Activated CD4-positive, alpha-beta T cell treated with anti-CD3 and anti-CD28 coated beads, Interleukin-2, amount 10 ng/mL, durations not matched to agents 24 days and 14 days (primary cell): ENCODE measurements at regions not wholly inside any gene's neighbourhood (a gene's known extent, or its start where the extent isn't known, plus 50 kb on each side); places are given as distances from the start of the nearest gene placed in this dataset.
"Not testable (repeated sequence)": the region's sequence is repeated elsewhere in the genome, so short reads cannot be mapped to it uniquely, and the experiment has no call there.

Experiments
- DNase-seq: peaks from one replicate; pipeline ENCODE4 v3.0.0; 2022
- H3K27ac Mint-ChIP-seq: one replicate; pipeline ENCODE4 v1.8.0; 2022; ENCODE audit warnings: mild to moderate bottlenecking, mixed read lengths
- H3K27me3 Mint-ChIP-seq: one replicate; pipeline ENCODE4 v1.8.0; 2022; ENCODE audit warnings: mixed read lengths
- H3K36me3 Mint-ChIP-seq: one replicate; pipeline ENCODE4 v1.8.0; 2022; ENCODE audit warnings: low read depth, mild to moderate bottlenecking, mixed read lengths
- H3K4me1 Mint-ChIP-seq: one replicate; pipeline ENCODE4 v1.8.0; 2021; ENCODE audit warnings: mixed read lengths
- H3K4me3 Mint-ChIP-seq: one replicate; pipeline ENCODE4 v1.8.0; 2022; ENCODE audit warnings: mild to moderate bottlenecking, moderate library complexity, mixed read lengths
- H3K9me3 Mint-ChIP-seq: one replicate; pipeline ENCODE4 v1.8.0; 2021; ENCODE audit warnings: mixed read lengths
- intact Hi-C: fragments of 100-400 bp; cut with micrococcal nuclease; formaldehyde crosslinking; loops from one replicate; pipeline ENCODE4 v1.15.1; 2023

DNA sequence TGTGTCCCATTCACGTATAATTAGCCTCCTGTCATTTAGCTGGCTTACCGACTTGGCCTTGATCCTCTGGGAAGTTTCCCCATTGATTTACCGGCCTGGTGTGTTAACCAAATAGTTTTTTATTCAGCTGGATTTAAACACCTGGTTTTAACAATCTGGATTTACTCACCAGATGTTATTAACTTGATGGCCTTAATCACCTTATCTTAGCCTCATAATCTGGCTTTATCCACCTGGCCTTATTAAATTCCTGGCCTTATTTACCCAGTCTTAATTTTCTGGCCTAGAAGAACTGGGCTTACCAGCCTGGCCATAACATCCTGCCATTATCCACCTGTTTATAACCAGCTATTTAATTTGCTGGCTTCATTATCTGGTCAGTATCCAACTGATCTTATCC is 89.9 kb downstream of the IL12A start:
- H3K4me3 Mint-ChIP-seq: no peak overlapping the region
- intact Hi-C loops: no loop called here

DNA sequence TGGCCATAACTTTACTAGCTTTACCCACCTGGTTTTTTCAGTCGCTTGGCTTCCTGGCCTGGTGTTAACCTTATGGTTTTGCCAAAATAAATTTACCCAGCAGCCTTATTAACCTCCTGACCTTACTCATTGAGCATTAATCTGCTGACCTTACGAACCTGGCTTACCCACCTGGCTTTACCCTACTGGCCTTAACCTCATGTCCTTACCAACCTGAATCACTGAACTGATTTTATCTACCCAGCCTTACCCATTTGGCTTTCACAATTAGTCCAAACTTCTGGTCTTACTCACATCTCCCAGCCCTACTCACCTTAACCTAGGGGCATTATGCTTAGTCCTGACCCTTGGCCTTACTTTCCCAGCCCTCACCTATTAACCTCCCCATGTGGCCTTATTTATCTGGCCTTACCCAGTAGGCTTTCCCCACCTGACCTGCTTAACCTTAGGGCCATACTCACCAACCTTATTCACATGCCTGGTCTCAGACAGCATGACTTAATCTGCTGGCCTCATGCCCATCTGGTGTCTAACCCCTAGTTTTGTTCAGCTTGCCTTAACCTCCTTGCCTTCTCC is 93.4 kb downstream of the IL12A start:
- Mint-ChIP-seq H3K27ac (no peak overlapping the region), H3K4me1 (no peaks in the 10 kb centered on the region), H3K9me3 (peaks cover 28% of the 10 kb centered on the region), H3K27me3 (no peaks in the 10 kb centered on the region), H3K4me3 (no peak overlapping the region), H3K36me3 (no peaks in the 10 kb centered on the region)
- intact Hi-C loops: no loop called here
- DNase-seq: no peak

More for the DNA sequence above, 89.9 kb downstream of the IL12A start:
- Mint-ChIP-seq H3K9me3 (peaks cover 12% of the 10 kb centered on the region), H3K27ac (no peak overlapping the region), H3K27me3 (no peaks in the 10 kb centered on the region), H3K36me3 (no peaks in the 10 kb centered on the region), H3K4me1 (no peaks in the 10 kb centered on the region)
- no peak for DNase-seq

DNA sequence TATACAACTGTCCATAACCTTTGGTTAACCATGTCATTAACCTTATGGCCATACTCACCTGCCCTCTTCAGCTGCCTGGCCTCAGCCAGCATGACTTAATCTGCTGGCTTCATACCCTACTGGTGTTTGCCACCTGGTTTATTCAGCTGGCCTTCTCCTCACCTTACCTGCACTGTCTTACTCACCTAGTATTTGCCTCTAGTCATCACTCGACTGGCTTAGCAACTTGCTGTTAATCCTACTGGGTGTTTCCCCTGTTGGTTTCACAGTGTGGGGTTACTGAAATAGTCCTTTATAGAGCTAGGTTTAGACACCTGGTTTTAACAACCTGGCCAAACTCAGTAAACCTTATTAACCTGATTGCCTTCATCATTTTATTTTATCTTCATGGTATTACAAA is 96.4 kb downstream of the IL12A start:
- Mint-ChIP-seq H3K36me3 (no peaks in the 10 kb centered on the region), H3K9me3 (peaks cover 41% of the 10 kb centered on the region), H3K4me3 (no peak overlapping the region), H3K27ac (no peak overlapping the region), H3K27me3 (no peaks in the 10 kb centered on the region), H3K4me1 (no peaks in the 10 kb centered on the region)
- DNase-seq: no peak
- intact Hi-C loops: no loop called here

DNA sequence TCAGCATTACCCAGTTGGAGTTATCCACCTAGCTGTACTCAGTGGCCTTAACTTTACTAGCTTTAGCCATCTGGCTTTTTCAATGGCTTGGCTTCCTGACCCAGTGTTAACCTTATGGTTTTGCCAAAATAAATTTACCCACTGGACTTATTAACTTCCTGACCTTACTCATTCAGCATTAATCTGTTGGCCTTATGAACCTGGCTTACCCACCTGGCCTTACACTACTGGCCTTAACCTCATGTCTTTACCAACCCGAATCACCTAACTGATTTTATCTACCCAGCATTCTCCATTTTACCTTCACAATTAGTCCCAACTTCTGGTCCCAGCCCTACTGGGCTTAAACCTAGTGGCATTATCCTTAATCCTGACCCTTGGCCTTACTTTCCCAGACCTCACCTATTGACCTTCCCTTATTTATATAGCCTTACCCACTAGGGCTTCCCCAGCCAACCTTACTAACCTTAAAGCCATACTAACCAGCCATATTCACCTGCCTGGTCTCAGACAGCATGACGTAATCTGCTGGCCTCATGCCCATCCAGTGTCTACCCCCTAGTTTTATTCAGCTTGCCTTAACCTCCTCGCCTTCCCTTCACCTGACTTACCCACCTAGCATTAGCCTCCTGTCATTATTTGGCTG is 100.0 kb downstream of the IL12A start:
- Mint-ChIP-seq H3K36me3 (no peaks in the 10 kb centered on the region), H3K4me1 (no peaks in the 10 kb centered on the region), H3K4me3 (no peak overlapping the region), H3K9me3 (peaks cover 29% of the 10 kb centered on the region), H3K27ac (no peak overlapping the region), H3K27me3 (no peaks in the 10 kb centered on the region)
- intact Hi-C loops: no loop called here
- no peak for DNase-seq

DNA sequence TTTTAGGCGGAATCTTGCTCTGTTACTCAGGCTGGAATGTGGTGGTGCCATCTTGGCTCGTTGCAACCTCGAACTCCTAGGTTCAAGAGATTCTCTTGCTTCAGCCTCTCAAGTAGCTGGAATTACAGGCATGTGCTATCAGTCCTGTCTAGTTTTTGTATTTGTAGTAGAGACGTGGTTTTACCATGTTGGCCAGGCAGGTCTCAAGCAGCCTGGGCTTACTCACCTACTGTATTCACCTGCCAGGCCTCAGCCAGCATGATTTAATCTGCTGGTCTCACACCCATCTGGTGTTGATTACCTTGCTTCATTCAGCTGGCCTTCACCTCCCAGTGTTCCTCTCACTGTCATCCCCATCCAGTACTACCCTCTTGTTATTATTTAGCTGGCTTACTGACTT is 102.0 kb downstream of the IL12A start:
- H3K4me1 Mint-ChIP-seq: no peaks in the 10 kb centered on the region
- no peak overlapping the region for H3K27ac Mint-ChIP-seq
- H3K9me3 Mint-ChIP-seq: peaks cover 24% of the 10 kb centered on the region
- H3K36me3 Mint-ChIP-seq: no peaks in the 10 kb centered on the region
- DNase-seq: no peak
- H3K27me3 Mint-ChIP-seq: no peaks in the 10 kb centered on the region
- intact Hi-C loops: no loop called here
- H3K4me3 Mint-ChIP-seq: no peak overlapping the region

DNA sequence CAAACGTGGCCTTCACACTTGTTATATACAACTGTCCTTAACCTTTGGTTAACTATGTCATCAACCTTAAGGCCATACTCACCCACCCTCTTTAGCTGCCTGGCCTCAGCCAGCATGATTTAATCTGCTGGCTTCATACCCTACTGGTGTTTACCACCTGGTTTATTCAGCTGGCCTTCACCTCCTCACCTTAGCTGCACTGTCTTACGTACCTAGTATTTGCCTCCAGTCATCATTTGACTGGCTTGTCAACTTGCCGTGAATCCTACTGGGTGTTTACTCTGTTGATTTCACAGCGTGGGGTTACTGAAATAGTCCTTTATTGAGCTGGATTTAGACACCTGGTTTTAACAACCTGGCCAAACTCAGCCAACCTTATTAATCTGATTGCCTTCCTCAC is 102.8 kb downstream of the IL12A start:
- no peak for DNase-seq
- intact Hi-C loops: no loop called here
- Mint-ChIP-seq H3K27me3 (no peaks in the 10 kb centered on the region), H3K36me3 (no peaks in the 10 kb centered on the region), H3K27ac (no peak overlapping the region), H3K9me3 (peaks cover 17% of the 10 kb centered on the region), H3K4me3 (no peak overlapping the region), H3K4me1 (no peaks in the 10 kb centered on the region)

DNA sequence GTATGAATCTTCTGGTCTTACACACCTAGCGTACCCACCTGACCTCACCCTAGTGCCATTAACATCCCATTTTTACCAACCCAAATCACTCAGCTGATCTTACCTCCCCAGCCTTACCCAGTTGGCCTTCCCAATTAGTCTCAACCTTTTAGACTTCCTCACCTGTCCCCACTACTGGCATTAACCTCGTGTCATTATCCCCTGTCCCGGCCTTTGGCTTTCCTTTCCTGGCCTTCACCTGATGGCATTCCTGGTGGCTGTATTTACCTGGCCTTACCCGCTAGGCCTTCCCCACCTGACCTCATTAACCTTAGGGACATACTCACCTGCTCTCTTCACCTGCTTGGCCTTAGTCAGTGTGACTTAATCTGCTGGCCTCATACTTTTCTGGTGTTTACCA is 104.1 kb downstream of the IL12A start:
- no peak for DNase-seq
- Mint-ChIP-seq H3K4me1 (no peaks in the 10 kb centered on the region), H3K4me3 (no peak overlapping the region), H3K36me3 (no peaks in the 10 kb centered on the region), H3K9me3 (peaks cover 10% of the 10 kb centered on the region), H3K27me3 (no peaks in the 10 kb centered on the region), H3K27ac (no peak overlapping the region)
- intact Hi-C loops: no loop called here

DNA sequence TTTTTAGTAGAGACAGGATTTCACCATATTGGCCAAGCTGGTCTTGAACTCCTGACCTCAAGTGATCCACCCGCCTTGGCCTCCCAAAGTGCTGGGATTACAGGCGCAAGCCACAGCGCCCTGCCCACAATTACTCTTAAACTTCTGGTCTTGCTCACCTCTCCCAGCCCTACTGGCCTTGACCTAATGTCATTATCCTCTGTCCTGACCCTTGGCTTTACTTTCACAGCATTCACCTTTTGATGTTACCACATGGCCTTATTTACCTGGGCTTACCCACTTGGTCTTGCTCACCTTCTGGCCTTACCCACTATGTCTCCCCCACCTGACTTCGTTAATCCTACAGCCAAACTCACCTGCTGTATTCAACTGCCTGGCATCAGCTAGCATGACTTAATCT is 105.9 kb downstream of the IL12A start:
- Mint-ChIP-seq H3K27me3 (no peaks in the 10 kb centered on the region), H3K4me1 (no peaks in the 10 kb centered on the region), H3K27ac (no peak overlapping the region), H3K9me3 (no peaks in the 10 kb centered on the region), H3K4me3 (no peak overlapping the region), H3K36me3 (no peaks in the 10 kb centered on the region)
- DNase-seq: no peak
- intact Hi-C loops: no loop called here

DNA sequence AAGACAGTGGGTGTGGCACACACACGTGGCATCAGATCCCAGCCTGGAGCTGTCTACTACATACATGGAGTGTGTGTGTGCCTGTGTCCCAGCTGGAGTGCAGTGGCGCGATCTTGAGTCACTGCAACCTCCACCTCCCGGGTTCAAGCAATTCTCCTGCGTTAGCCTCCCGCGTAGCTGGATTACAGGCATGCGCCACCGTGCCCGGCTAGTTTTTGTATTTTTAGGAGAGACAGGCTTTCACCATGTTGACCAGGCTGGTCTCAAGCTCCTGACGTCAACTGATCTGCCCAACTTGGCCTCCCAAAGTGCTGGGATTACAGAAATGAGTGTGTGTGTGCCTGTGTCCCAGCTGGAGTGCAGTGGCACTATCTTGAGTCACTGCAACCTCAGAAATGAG is 108.8 kb downstream of the IL12A start:
- H3K27ac Mint-ChIP-seq: no peak overlapping the region
- no peaks in the 10 kb centered on the region for H3K9me3 Mint-ChIP-seq
- peaks cover 4% of the 10 kb centered on the region for H3K27me3 Mint-ChIP-seq
- H3K4me3 Mint-ChIP-seq: no peak overlapping the region
- no peaks in the 10 kb centered on the region for H3K36me3 Mint-ChIP-seq
- no peak for DNase-seq
- no peaks in the 10 kb centered on the region for H3K4me1 Mint-ChIP-seq
- intact Hi-C loops: no loop called here

DNA sequence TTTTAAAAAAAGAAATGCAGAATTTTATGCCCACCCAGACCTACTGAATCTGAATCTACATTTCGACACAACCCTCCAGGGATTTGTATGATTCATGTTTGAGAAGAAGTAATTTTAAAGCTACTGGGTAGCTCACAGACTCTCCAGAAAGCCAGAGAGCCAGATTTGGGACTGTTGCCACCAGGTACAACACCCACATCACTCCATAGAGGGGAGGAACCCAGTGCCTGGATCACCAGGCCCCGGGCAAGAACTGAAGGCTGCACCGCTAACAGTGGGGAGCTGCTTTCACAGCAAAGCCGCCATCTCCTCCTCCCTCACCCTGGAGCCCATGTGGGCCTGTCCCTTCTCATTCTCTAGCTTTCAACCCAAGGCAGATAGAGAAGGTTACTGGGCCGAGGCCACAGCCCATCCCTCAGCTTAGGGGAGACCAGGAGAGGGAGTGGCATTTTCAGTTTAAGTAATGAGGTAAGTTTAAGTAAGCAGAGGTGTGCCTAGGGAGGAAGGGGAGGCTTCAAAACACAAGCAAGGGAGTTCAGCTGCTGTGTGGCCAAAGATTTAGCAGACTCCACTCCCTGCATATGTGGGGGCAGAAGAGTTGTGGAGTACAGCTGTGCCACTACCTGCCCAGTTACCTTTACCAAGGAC is 109.8 kb downstream of the IL12A start:
- Mint-ChIP-seq H3K4me3 (no peak overlapping the region), H3K4me1 (no peaks in the 10 kb centered on the region), H3K36me3 (no peaks in the 10 kb centered on the region), H3K27me3 (peaks cover 4% of the 10 kb centered on the region), H3K27ac (no peak overlapping the region), H3K9me3 (no peaks in the 10 kb centered on the region)
- intact Hi-C loops: no loop called here
- no peak for DNase-seq

DNA sequence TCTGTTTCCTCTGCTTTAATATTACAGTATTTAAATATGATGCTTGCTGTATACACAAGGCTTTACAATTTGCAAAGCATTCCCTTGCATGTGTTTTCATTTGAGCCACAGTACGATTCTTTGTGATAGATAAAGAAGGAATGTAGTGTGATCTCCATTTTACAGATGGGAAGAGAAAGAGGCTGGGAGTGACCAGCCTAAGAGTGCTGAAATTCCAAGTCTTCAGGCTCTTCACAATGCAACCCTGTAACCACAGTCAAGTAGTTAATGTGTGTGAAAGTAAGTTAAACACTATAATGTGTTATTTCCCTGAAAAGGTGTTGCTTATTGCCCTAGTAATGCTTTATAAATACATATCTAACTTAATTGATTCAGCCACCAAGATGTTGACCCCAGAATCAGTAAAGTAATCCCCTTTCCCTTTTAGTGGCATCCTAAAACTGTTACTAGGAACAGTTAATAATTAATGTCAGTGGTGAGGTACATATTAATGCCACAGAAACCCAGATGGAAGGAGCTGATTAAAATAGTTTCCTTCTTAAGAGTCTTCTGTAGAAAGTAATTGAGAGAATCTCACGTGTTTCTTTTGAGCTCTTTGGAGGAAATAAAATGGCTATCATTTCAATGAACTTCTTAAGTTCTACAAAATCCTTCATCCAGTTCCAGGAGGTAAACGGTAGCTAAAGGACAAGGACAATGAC is 110.4 kb downstream of the IL12A start:
- Mint-ChIP-seq H3K9me3 (no peaks in the 10 kb centered on the region), H3K4me1 (no peaks in the 10 kb centered on the region), H3K27ac (no peak overlapping the region), H3K27me3 (peaks cover 4% of the 10 kb centered on the region), H3K4me3 (no peak overlapping the region), H3K36me3 (no peaks in the 10 kb centered on the region)
- no peak for DNase-seq
- intact Hi-C loops: no loop called here

DNA sequence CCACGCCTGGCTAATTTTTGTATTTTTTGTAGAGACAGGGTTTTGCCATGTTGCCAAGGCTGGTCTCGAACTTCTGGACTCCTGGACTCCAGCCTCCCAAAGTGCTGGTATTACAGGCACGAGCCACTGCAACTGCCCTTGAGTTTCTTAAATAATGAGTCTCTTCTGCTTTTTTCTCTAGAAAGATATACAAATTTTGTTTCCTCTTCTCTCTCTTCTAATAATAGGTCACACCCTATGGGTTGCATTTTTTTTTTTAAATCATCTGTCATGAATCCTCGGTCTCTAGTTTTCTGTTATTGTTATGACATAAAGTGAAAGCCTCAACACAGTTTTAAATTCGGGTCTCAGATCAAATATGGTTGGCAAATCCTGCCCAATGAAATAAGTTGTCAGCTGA is 111.2 kb downstream of the IL12A start:
- intact Hi-C loops: no loop called here
- no peak for DNase-seq
- Mint-ChIP-seq H3K4me1 (no peaks in the 10 kb centered on the region), H3K4me3 (no peak overlapping the region), H3K27me3 (peaks cover 4% of the 10 kb centered on the region), H3K27ac (no peak overlapping the region), H3K9me3 (no peaks in the 10 kb centered on the region), H3K36me3 (no peaks in the 10 kb centered on the region)

DNA sequence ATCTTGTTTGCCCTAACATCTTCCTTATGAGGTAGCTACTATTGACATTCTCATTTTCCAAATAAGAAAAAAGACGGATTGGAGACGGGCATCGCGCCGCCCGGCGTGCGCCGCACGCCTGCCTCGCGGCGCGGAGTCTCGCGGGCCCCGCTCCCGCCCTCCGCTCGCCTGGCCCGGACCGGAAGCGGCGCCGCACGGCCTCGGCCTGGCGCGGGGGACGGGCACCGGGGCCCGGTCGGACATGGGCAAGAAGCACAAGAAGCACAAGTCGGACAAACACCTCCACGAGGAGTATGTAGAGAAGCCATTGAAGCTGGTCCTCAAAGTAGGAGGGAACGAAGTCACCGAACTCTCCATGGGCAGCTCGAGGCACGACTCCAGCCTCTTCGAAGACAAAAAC is 112.0 kb downstream of the IL12A start:
- H3K27me3 Mint-ChIP-seq: peaks cover 4% of the 10 kb centered on the region
- intact Hi-C loops: no loop called here
- H3K9me3 Mint-ChIP-seq: no peaks in the 10 kb centered on the region
- H3K36me3 Mint-ChIP-seq: no peaks in the 10 kb centered on the region
- H3K4me1 Mint-ChIP-seq: no peaks in the 10 kb centered on the region
- H3K4me3 Mint-ChIP-seq: no peak overlapping the region
- DNase-seq: no peak
- no peak overlapping the region for H3K27ac Mint-ChIP-seq

DNA sequence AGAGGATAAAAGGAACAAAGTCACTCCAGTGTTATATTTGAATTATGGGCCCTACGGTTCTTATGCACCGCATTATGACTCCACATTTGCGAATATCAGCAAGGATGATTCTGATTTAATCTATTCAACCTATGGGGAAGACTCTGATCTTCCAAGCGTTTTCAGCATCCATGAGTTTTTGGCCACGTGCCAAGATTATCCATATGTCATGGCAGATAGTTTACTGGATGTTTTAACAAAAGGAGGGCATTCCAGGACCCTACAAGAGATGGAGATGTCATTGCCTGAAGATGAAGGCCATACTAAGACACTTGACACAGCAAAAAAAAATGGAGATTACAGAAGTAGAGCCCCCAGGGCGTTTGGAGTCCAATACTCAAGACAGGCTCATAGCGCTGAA is 113.4 kb downstream of the IL12A start:
- H3K27ac Mint-ChIP-seq, DNase-seq, H3K36me3 Mint-ChIP-seq, intact Hi-C loops, H3K27me3 Mint-ChIP-seq, H3K4me1 Mint-ChIP-seq, H3K9me3 Mint-ChIP-seq, H3K4me3 Mint-ChIP-seq: not testable (repeated sequence)
